ENCODE measurements at regions not wholly inside any gene's neighbourhood (a gene's known extent, or its start where the extent isn't known, plus 50 kb on each side); places are given as distances from the start of the nearest gene placed in this dataset.
A peak's percentile ranks its signal among the peaks of the same experiment; 100 is the strongest.

GRCh38 chr13:40376867-40377535, 289.4 kb downstream of the FOXO1 start:
- no peak for DNase-seq

DNA sequence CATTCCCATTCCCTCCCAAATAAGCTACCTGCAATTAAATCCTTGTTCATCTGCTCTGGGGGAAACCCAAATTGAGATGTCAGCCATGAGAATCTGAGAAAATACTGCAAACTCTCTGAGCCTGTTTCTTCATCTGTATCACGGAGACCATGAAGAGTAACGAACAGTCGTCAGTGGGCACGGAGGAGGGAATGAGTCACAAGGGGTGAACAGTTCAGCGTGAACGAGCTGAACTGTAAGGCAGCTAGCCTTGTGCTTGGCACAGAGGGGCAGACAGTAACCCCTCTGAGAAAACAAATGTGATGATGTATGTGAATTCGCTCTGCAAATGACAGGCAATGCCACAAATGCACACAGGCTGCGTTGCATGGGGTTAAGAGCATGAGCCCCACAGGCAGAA, 288.7 kb downstream of the FOXO1 start:
- DNase-seq = no peak

DNA sequence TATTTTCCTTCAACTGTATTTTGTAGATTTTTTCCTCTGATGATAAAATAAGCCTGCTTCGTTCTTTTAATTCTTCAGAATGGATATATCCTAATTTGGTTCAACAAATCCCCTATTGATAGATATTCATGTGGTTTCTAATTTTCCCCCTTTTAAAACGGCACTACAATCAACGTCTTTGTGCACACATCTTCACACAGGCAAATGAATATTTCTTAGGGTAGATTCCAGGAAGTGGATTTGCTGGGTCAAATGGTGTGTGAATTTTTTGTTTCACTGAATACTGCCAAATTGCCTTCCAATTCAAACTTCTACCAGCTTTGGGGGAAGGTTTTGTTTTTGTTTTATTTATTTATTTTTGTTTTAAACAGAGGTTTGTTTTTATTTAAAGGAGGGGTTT, 287.2 kb downstream of the FOXO1 start:
- DNase-seq = no peak

GRCh38 chr13:40379794-40380578, 286.5 kb downstream of the FOXO1 start:
- DNase-seq = no peak

GRCh38 chr13:40381935-40382764, 284.3 kb downstream of the FOXO1 start:
- DNase-seq = no peak

DNA sequence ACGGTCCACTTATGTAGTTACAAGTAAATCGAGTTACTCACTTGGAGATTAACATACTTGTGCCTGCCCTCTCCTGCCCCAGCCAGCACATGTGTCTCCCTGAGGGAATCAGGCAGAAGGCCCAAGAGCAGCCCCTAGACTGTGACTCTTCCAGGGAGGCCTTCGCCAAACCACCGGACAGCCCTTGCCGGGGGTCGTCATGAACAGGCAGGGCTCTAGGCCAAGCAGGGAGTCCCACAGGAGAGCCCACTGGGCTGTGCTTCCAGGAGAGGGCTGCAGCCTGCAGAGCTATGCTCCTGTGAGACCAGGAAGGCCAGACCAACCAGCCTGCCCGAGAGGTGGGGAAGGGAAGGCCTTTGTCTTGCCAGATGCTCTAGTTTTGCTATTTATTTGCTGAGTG, 283.3 kb downstream of the FOXO1 start:
- no peak for DNase-seq

GRCh38 chr13:40383885-40384284, 282.6 kb downstream of the FOXO1 start:
- DNase-seq = no peak

GRCh38 chr13:40384976-40385857, 281.2 kb downstream of the FOXO1 start:
- no peak for DNase-seq

DNA sequence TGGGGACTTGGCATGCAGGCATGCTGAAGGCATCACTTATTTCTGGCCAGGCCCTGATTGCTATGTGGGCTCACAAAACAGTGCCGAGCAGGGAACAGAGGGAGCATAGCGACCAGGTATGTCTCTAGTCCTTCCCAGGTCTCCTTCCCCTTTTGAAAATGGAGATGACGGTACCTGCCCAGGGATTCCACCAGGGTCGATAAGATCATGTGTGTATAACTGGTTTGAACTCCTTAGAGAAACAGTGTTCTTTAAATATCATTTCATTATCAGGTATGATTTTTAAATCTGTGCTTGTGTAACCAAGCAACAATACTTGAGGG, 280.6 kb downstream of the FOXO1 start:
- no peak for DNase-seq

GRCh38 chr13:40386586-40386985, 279.9 kb downstream of the FOXO1 start:
- no peak for DNase-seq

DNA sequence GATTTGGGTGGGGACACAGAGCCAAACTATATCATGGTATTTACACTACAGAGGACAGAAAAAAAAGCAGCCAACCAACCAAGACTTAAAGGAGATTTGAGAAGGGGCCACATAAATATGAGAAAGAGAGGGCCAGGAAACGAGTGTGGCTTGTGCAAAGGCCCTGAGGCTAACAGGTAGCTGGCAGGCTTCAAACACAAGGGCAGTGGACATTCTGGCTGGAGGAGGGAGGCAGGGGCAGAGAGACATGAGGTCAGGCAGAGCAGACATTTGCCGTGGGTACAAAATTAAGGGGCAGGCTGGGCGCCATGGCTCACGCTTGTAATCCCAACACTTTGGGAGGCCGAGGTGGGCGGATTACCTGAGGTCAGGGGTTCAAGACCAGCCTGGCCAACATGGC, 278.7 kb downstream of the FOXO1 start:
- DNase-seq = no peak

DNA sequence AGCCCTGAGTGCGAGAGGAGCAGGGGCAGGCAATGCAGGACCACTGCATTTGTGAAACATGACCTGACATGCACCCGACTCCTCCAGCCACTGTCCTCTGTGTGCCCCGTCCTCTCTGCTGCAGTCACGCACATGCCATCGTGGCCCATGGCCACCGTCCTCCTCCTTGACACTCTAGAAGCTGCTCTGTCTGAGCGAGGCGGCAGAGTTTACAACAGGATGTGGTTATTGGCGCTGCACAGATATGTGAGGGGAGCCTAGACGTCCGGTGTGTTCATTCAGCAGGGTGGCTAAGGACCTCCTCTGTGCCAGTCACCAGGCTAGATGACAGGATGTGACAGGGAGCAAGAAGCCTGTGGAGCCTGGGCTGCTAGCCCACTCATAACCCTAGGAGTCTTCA, 277.8 kb downstream of the FOXO1 start:
- peak; percentile 96 for DNase-seq

GRCh38 chr13:40389081-40389641, 277.3 kb downstream of the FOXO1 start:
- peak; percentile 63 for DNase-seq

GRCh38 chr13:40390401-40390916, 276.0 kb downstream of the FOXO1 start:
- no peak for DNase-seq

- DNase-seq = no peak
Measured at GRCh38 chr13:40391788-40392187, 274.7 kb downstream of the FOXO1 start.

DNA sequence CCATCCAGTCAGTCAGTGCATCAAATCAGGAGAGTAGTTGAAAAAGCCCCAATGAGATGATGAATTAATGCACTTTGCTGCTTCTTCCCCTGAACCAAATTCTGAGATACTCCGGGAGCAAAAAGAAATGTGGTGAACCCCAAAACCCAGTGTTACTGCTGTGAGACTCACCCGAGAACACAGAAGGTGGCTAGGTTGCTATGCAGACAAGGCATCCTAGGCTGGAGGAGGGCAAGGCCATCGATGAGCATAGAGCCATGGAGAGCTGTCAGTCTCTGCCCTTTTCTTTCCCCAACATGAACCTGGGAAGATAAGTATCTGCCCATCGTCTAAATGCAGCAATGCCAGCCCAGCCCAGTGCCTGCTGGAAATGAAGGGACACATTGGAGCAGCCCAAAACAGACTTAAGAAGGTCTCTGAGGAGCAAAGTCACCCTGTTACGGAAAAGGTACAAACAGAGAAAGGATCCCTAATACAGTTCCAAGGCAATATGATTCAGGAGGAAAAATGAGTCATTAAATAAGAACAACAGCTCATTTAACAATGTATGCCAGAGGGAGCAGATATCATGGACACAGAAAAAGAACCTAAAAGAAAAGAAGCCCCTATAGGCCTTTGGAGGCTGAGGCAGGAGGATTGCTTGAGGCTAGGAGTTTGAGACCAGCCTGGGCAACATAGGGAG, 272.0 kb downstream of the FOXO1 start:
- DNase-seq = no peak

DNA sequence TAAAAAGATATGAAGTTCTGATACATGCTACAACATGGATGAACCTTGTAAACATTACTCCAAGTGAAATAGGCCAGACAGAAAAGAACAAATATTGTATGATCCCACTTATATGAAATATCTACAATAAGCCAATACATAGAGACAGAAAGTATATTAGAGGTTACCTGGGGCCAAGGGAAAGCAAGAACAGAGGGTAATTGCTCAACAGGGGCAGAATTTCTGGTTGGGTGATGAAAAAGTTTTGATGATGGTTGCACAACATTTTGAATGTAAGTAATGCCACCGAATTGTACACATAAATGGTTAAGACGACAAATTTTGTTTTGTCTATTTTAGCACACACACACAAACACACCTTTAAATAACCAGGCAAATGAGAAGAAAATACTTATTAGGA, 268.4 kb downstream of the FOXO1 start:
- no peak for DNase-seq

GRCh38 chr13:40399756-40400155, 266.7 kb downstream of the FOXO1 start:
- no peak for DNase-seq

- DNase-seq = no peak
Measured at GRCh38 chr13:40401911-40402776, 264.3 kb downstream of the FOXO1 start.

GRCh38 chr13:40402931-40403431, 263.5 kb downstream of the FOXO1 start:
- no peak for DNase-seq
